GM10266 (cell line): ENCODE measurements at regions not wholly inside any gene's neighbourhood (a gene's known extent, or its start where the extent isn't known, plus 50 kb on each side); places are given as distances from the start of the nearest gene placed in this dataset.
"Not testable (repeated sequence)": the region's sequence is repeated elsewhere in the genome, so short reads cannot be mapped to it uniquely, and the experiment has no call there.

Source experiments
- DNase-seq: peaks from one replicate; pipeline ENCODE4 v3.0.0; 2012; ENCODE audit errors: extremely low spot score
- CTCF ChIP-seq: IDR thresholded peaks from 2 replicates; pipeline ENCODE4 v1.5.1; 2012; ENCODE audit warnings: mild to moderate bottlenecking, low read depth; ENCODE audit not compliant: control insufficient read depth, insufficient read depth; ENCODE audit errors: missing control alignments

GRCh38 chr16:60151987-60152386 lies 1417.9 kb upstream of the GOT2 start:
- no peak for DNase-seq
- TF ChIP-seq CTCF, result no peak

GRCh38 chr16:60150907-60151306 lies 1416.8 kb upstream of the GOT2 start:
- TF ChIP-seq CTCF, result no peak
- DNase-seq, result no peak

GRCh38 chr16:60143348-60143705 lies 1409.2 kb upstream of the GOT2 start:
- DNase-seq, result no peak
- no peak for TF ChIP-seq CTCF

- no peak for TF ChIP-seq CTCF
- DNase-seq, result no peak
Observed at GRCh38 chr16:60142619-60143347, 1408.7 kb upstream of the GOT2 start.

GRCh38 chr16:60137891-60138290 lies 1403.8 kb upstream of the GOT2 start:
- no peak for TF ChIP-seq CTCF
- DNase-seq, result no peak

- no peak for TF ChIP-seq CTCF
- DNase-seq, result no peak
Observed at GRCh38 chr16:60127196-60127595, 1393.1 kb upstream of the GOT2 start.

- DNase-seq, result not testable (repeated sequence)
Observed at GRCh38 chr16:60126115-60126514, 1392.0 kb upstream of the GOT2 start.

GRCh38 chr16:60123392-60124023 lies 1389.4 kb upstream of the GOT2 start:
- TF ChIP-seq CTCF, result no peak

More at GRCh38 chr16:60123392-60124023, 1389.4 kb upstream of the GOT2 start:
- DNase-seq, result no peak
